GM20431 (cell line): ENCODE measurements at regions not wholly inside any gene's neighbourhood (a gene's known extent, or its start where the extent isn't known, plus 50 kb on each side); places are given as distances from the start of the nearest gene placed in this dataset.
"Not testable (repeated sequence)": the region's sequence is repeated elsewhere in the genome, so short reads cannot be mapped to it uniquely, and the experiment has no call there.

Experiments used
- in situ Hi-C: fragments of 300-500 bp; cut with MseI, MboI; formaldehyde crosslinking; loops from one replicate; pipeline ENCODE4 v1.15.0; 2020; ENCODE audit warnings: low sequenced_read_pairs; ENCODE audit not compliant: unreplicated experiment

- in situ Hi-C loops = not testable (repeated sequence)
Measured at GRCh38 chr14:71567499-71568133, 364.6 kb upstream of the RGS6 start.

GRCh38 chr14:71574976-71575375 is 357.3 kb upstream of the RGS6 start:
- in situ Hi-C loops = no loop called here

- in situ Hi-C loops = no loop called here
Measured at GRCh38 chr14:71576472-71576871, 355.8 kb upstream of the RGS6 start.

GRCh38 chr14:71579331-71579730 is 352.9 kb upstream of the RGS6 start:
- in situ Hi-C loops = no loop called here

- in situ Hi-C loops = no loop called here
Measured at GRCh38 chr14:71582705-71583104, 349.5 kb upstream of the RGS6 start.

- in situ Hi-C loops = no loop called here
Measured at GRCh38 chr14:71583194-71583593, 349.0 kb upstream of the RGS6 start.

GRCh38 chr14:71583705-71584104 is 348.5 kb upstream of the RGS6 start:
- in situ Hi-C loops = no loop called here

GRCh38 chr14:71585361-71585760 is 346.9 kb upstream of the RGS6 start:
- in situ Hi-C loops = no loop called here

GRCh38 chr14:71586131-71586897 is 345.9 kb upstream of the RGS6 start:
- in situ Hi-C loops = no loop called here

GRCh38 chr14:71588028-71588427 is 344.2 kb upstream of the RGS6 start:
- in situ Hi-C loops = no loop called here

- in situ Hi-C loops = no loop called here
Measured at GRCh38 chr14:71588576-71589215, 343.5 kb upstream of the RGS6 start.

- in situ Hi-C loops = no loop called here
Measured at GRCh38 chr14:71589609-71590008, 342.6 kb upstream of the RGS6 start.

GRCh38 chr14:71590131-71590530 is 342.1 kb upstream of the RGS6 start:
- in situ Hi-C loops = no loop called here

GRCh38 chr14:71591231-71591630 is 341.0 kb upstream of the RGS6 start:
- in situ Hi-C loops = no loop called here

- in situ Hi-C loops = no loop called here
Measured at GRCh38 chr14:71591929-71592328, 340.3 kb upstream of the RGS6 start.

- in situ Hi-C loops = no loop called here
Measured at GRCh38 chr14:71592361-71592760, 339.9 kb upstream of the RGS6 start.

GRCh38 chr14:71593966-71594365 is 338.3 kb upstream of the RGS6 start:
- in situ Hi-C loops = no loop called here

- in situ Hi-C loops = no loop called here
Measured at GRCh38 chr14:71594821-71595220, 337.4 kb upstream of the RGS6 start.

- in situ Hi-C loops = no loop called here
Measured at GRCh38 chr14:71595441-71595840, 336.8 kb upstream of the RGS6 start.

GRCh38 chr14:71597287-71597920 is 334.8 kb upstream of the RGS6 start:
- in situ Hi-C loops = no loop called here
